K562 (cell line): ENCODE measurements at regions not wholly inside any gene's neighbourhood (a gene's known extent, or its start where the extent isn't known, plus 50 kb on each side); places are given as distances from the start of the nearest gene placed in this dataset.

ENCODE experiments used
- DACH1 ChIP-seq: fragments of 450-650 bp; IDR thresholded peaks from 2 replicates; pipeline ENCODE4 v1.6.1; 2018; ENCODE audit not compliant: partially characterized antibody
- HES1 ChIP-seq: fragments of 450-650 bp; IDR thresholded peaks from 2 replicates; pipeline ENCODE4 v1.6.1; 2016; ENCODE audit warnings: low read depth, mild to moderate bottlenecking, moderate library complexity
- HMG20A ChIP-seq: fragments of 450-650 bp; formaldehyde crosslinking; conservative IDR thresholded peaks from 2 replicates; pipeline ENCODE4 v1.4.0; 2020; ENCODE audit warnings: mild to moderate bottlenecking, mixed read lengths
- LEF1 ChIP-seq: fragments of 450-650 bp; IDR thresholded peaks from 2 replicates; pipeline ENCODE4 v1.6.1; 2016; ENCODE audit warnings: mild to moderate bottlenecking
- NELFE ChIP-seq: IDR thresholded peaks from 2 replicates; pipeline ENCODE4 v1.6.1; 2011; ENCODE audit warnings: mild to moderate bottlenecking; ENCODE audit not compliant: insufficient read depth, insufficient read length
- ZBTB34 ChIP-seq: fragments of 250-450 bp; sonication (Bioruptor Pico); IDR thresholded peaks from 2 replicates; pipeline ENCODE4 v1.8.0; 2021; ENCODE audit warnings: mild to moderate bottlenecking, moderate library complexity
- ZNF384 ChIP-seq: IDR thresholded peaks from 2 replicates; pipeline ENCODE4 v1.6.1; 2012; ENCODE audit warnings: low read depth, low read length, improper control_type of control experiment
- ZNF507 ChIP-seq: conservative IDR thresholded peaks from 2 replicates; pipeline ENCODE4 v1.6.1; 2017; ENCODE audit warnings: missing genetic modification characterization, missing compliant biosample characterization
- ZNF639 ChIP-seq, 2 experiments: fragments of 200-800 bp in 1 of 2; sonication (Bioruptor generic) in 1 of 2; sonication (generic) in 1 of 2; formaldehyde crosslinking in 1 of 2; IDR thresholded peaks in 1 of 2; conservative IDR thresholded peaks in 1 of 2; 2 replicates each; pipeline versions ENCODE4 v1.5.0 to v1.6.1; 2016 to 2020; ENCODE audit warnings: missing compliant biosample characterization in 1 of 2, missing genetic modification characterization in 1 of 2, missing genetic modification reagents in 1 of 2

GRCh38 chr7:54864663-54865062 lies 105.7 kb upstream of the SEC61G start (continued):
- no peak for TF ChIP-seq HES1
- no peak for TF ChIP-seq HMG20A
- no peak for TF ChIP-seq DACH1
- no peak for TF ChIP-seq ZNF639 (CRISPR knock-in tag; conservative IDR thresholded peaks at IDR 0.05 in 1 of 2, IDR thresholded peaks at IDR 0.05 in 1 of 2)
- TF ChIP-seq LEF1 = no peak
- TF ChIP-seq NELFE = no peak
- no peak for TF ChIP-seq ZNF507 (tag)
- no peak for TF ChIP-seq ZNF384
- TF ChIP-seq ZBTB34 (CRISPR knock-in tag) = no peak
- TF ChIP-seq, all 486 proteins: peak for 0
